ENCODE measurements at regions not wholly inside any gene's neighbourhood (a gene's known extent, or its start where the extent isn't known, plus 50 kb on each side); places are given as distances from the start of the nearest gene placed in this dataset.
"Not testable (repeated sequence)": the region's sequence is repeated elsewhere in the genome, so short reads cannot be mapped to it uniquely, and the experiment has no call there.

DNA sequence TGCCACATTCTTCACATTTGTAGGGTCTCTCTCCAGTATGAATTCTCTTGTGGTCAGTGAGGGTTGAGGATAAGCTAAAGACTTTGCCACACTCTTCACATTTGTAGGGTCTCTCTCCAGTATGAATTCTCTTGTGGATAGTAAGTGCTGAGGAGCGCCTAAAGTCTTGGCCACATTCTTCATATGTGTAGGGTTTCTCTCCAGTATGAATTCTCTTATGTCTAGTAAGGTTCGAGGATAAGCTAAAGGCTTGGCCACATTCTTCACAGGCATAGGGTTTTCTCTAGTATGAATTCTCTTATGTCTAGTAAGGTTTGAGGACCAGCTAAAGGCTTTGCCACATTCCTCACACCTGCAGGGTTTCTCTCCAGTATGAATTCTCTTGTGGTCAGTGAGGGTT is 706.9 kb upstream of the ZNF722 start:
- H3K4me1 Mint-ChIP-seq (ENCODE audit: low read depth); H3K4me3 Mint-ChIP-seq; H3K36me3 Mint-ChIP-seq (ENCODE audit: low read depth); H3K27me3 ChIP-seq (ENCODE audit: control insufficient read depth in 1 of 2, insufficient read depth in 2 of 2, low read length in 2 of 2); H3K27me3 Mint-ChIP-seq; H3K27ac ChIP-seq (ENCODE audit: low read depth in 1 of 2, low read length in 2 of 2); DNase-seq; ATAC-seq (ENCODE audit: poor library complexity); H3K4me1 ChIP-seq (ENCODE audit: insufficient read depth, low read length); intact Hi-C loops (cut with DNase I, micrococcal nuclease); POLR2A ChIA-PET; H3K9me3 Mint-ChIP-seq; H3K27ac Mint-ChIP-seq; H3K4me3 ChIP-seq (ENCODE audit: low read length); H3K36me3 ChIP-seq (ENCODE audit: insufficient read depth, low read length); H3K9me3 ChIP-seq (ENCODE audit: control insufficient read depth in 1 of 2, insufficient read depth in 1 of 2, low read length in 2 of 2); CTCF ChIA-PET: not testable (repeated sequence)

DNA sequence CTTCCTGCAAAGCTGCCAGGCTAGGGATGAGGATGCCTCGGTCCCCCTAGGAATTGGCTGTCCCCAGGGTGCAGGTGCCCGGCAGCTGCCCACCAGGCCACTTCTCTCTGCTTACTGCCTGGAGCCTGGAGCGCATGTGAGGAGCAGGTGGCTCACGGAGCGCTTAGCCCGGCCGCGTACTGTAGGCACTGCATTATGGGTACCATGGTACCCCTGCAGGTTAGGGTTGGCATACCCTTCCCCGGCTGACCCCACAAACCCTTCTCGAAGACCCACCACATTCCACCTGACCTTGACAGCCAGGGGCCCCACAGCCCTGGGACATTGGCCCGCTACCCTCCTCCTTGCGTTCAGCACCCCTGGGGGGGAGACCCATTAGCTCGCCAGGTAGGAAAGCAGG is 681.1 kb upstream of the ZNF722 start:
- H3K4me1 ChIP-seq (ENCODE audit: insufficient read depth, low read length); H3K4me3 ChIP-seq (ENCODE audit: low read length); H3K9me3 Mint-ChIP-seq; H3K27me3 Mint-ChIP-seq; H3K4me3 Mint-ChIP-seq; intact Hi-C loops (cut with DNase I, micrococcal nuclease); CTCF ChIA-PET; ATAC-seq (ENCODE audit: poor library complexity); H3K36me3 ChIP-seq (ENCODE audit: insufficient read depth, low read length); H3K27me3 ChIP-seq (ENCODE audit: control insufficient read depth in 1 of 2, insufficient read depth in 2 of 2, low read length in 2 of 2); H3K36me3 Mint-ChIP-seq (ENCODE audit: low read depth); H3K9me3 ChIP-seq (ENCODE audit: control insufficient read depth in 1 of 2, insufficient read depth in 1 of 2, low read length in 2 of 2); POLR2A ChIA-PET; H3K27ac ChIP-seq (ENCODE audit: low read depth in 1 of 2, low read length in 2 of 2); H3K4me1 Mint-ChIP-seq (ENCODE audit: low read depth); H3K27ac Mint-ChIP-seq: not testable (repeated sequence)
- peak in 1 of 14 experiments; percentile 3 for DNase-seq

DNA sequence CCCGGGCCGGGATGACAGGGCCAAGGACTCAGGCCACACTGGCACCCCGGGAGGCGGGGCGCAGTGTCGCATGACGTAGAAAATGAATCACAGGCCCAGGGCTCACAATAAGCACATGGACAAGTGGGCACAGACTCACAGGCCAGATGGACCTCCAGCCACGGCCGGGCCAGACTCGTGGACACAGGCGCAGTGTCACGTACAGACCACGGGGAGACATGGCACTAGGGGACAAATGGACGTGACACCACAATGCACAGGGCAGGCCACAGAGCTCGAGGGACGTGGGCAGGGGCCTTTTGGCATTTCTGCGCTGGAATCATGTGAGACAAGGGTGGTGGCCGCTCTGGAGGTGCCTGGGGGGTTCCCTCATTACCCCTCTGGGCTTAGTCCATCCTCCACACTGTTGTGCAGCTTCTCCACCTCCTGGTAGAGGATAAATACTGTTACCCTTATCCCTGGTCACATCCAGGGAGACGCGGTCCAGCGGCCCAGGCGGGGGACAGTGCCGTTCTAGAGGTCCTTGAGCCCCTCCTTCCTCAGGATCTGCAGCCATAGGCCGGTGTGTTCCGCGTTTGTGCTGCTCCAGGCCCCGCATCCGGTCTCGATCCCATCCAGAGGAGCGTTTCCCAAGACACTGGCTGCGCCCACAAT is 649.8 kb upstream of the ZNF722 start:
- H3K9me3 ChIP-seq (ENCODE audit: control insufficient read depth in 1 of 2, insufficient read depth in 1 of 2, low read length in 2 of 2); CTCF ChIA-PET; H3K27me3 Mint-ChIP-seq; H3K36me3 Mint-ChIP-seq (ENCODE audit: low read depth); ATAC-seq (ENCODE audit: poor library complexity); DNase-seq; H3K27ac ChIP-seq (ENCODE audit: low read depth in 1 of 2, low read length in 2 of 2); H3K4me3 ChIP-seq (ENCODE audit: low read length); H3K27ac Mint-ChIP-seq; POLR2A ChIA-PET; H3K4me3 Mint-ChIP-seq; H3K36me3 ChIP-seq (ENCODE audit: insufficient read depth, low read length); H3K4me1 Mint-ChIP-seq (ENCODE audit: low read depth); H3K9me3 Mint-ChIP-seq; H3K4me1 ChIP-seq (ENCODE audit: insufficient read depth, low read length); H3K27me3 ChIP-seq (ENCODE audit: control insufficient read depth in 1 of 2, insufficient read depth in 2 of 2, low read length in 2 of 2); intact Hi-C loops (cut with DNase I, micrococcal nuclease): not testable (repeated sequence)

DNA sequence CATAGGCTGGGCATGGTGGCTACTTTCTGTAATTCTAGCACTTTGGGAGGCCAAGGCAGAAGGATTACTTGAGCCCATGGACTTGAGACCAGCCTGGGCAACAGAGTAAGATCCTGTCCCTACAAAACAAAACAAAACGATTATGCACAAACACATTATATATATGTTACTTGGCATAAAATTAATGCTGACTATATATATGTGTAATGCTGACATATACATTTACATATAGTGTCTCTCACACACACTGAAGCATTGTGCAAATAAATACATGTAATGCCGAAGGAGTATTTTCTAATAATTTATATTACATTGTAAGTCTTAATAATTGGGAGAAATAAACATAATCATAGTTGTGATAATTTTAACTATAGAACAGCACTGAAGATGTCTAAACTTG is 621.8 kb upstream of the ZNF722 start:
- DNase-seq (no peak), ATAC-seq (ENCODE audit: poor library complexity) (no peak)
- H3K4me1 Mint-ChIP-seq (ENCODE audit: low read depth) = no peaks in the 10 kb centered on the region
- POLR2A ChIA-PET = no interaction called here
- H3K4me3 Mint-ChIP-seq = no peak overlapping the region
- TF ChIP-seq, protein P1, sequence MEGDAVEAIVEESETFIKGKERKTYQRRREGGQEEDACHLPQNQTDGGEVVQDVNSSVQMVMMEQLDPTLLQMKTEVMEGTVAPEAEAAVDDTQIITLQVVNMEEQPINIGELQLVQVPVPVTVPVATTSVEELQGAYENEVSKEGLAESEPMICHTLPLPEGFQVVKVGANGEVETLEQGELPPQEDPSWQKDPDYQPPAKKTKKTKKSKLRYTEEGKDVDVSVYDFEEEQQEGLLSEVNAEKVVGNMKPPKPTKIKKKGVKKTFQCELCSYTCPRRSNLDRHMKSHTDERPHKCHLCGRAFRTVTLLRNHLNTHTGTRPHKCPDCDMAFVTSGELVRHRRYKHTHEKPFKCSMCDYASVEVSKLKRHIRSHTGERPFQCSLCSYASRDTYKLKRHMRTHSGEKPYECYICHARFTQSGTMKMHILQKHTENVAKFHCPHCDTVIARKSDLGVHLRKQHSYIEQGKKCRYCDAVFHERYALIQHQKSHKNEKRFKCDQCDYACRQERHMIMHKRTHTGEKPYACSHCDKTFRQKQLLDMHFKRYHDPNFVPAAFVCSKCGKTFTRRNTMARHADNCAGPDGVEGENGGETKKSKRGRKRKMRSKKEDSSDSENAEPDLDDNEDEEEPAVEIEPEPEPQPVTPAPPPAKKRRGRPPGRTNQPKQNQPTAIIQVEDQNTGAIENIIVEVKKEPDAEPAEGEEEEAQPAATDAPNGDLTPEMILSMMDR (IDR thresholded peaks at IDR 0.05) = no peak
- Histone ChIP-seq H3K27me3 (ENCODE audit: control insufficient read depth in 1 of 2, insufficient read depth in 2 of 2, low read length in 2 of 2) (no peaks in the 10 kb centered on the region), H3K4me1 (ENCODE audit: insufficient read depth, low read length) (no peaks in the 10 kb centered on the region), H3K9me3 (ENCODE audit: control insufficient read depth in 1 of 2, insufficient read depth in 1 of 2, low read length in 2 of 2) (peaks cover 3 to 4% of the 10 kb centered on the region in 2 experiments), H3K27ac (ENCODE audit: low read depth in 1 of 2, low read length in 2 of 2) (no peak overlapping the region), H3K36me3 (ENCODE audit: insufficient read depth, low read length) (no peaks in the 10 kb centered on the region), H3K4me3 (ENCODE audit: low read length) (no peak overlapping the region)
- CTCF ChIA-PET = no interaction called here
- H3K27me3 Mint-ChIP-seq = no peaks in the 10 kb centered on the region
- peaks cover 19% of the 10 kb centered on the region for H3K9me3 Mint-ChIP-seq
- intact Hi-C loops (cut with DNase I, micrococcal nuclease) = no loop called here
- H3K36me3 Mint-ChIP-seq (ENCODE audit: low read depth) = no peaks in the 10 kb centered on the region
- H3K27ac Mint-ChIP-seq = no peak overlapping the region

DNA sequence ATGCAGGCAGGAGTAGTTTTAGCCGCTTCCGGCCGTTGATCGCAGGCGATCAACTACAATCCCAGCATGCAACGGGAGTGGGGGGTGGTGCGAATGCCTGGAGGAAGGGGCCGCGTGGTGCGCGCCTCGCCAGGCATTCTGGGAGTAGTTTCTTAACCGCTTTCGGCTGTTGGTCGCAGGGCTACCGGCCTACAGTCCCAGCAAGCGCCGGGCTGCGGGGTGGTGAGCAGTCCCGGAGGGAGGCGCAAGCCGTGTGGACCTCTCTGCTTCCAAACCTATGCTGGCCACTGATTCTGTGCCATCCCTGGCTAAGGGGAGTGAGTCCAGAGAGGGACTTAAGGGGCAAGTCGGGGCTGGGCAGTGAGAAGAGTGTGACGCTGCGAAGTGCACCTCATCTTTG is 604.5 kb upstream of the ZNF722 start:
- H3K27ac Mint-ChIP-seq; POLR2A ChIA-PET; H3K4me1 ChIP-seq (ENCODE audit: insufficient read depth, low read length); H3K4me3 ChIP-seq (ENCODE audit: low read length); DNase-seq; H3K9me3 Mint-ChIP-seq; intact Hi-C loops (cut with DNase I, micrococcal nuclease); H3K4me3 Mint-ChIP-seq; H3K36me3 ChIP-seq (ENCODE audit: insufficient read depth, low read length); H3K27me3 ChIP-seq (ENCODE audit: control insufficient read depth in 1 of 2, insufficient read depth in 2 of 2, low read length in 2 of 2); ATAC-seq (ENCODE audit: poor library complexity); H3K4me1 Mint-ChIP-seq (ENCODE audit: low read depth); H3K36me3 Mint-ChIP-seq (ENCODE audit: low read depth); CTCF ChIA-PET; H3K9me3 ChIP-seq (ENCODE audit: control insufficient read depth in 1 of 2, insufficient read depth in 1 of 2, low read length in 2 of 2); H3K27me3 Mint-ChIP-seq; H3K27ac ChIP-seq (ENCODE audit: low read depth in 1 of 2, low read length in 2 of 2): not testable (repeated sequence)

DNA sequence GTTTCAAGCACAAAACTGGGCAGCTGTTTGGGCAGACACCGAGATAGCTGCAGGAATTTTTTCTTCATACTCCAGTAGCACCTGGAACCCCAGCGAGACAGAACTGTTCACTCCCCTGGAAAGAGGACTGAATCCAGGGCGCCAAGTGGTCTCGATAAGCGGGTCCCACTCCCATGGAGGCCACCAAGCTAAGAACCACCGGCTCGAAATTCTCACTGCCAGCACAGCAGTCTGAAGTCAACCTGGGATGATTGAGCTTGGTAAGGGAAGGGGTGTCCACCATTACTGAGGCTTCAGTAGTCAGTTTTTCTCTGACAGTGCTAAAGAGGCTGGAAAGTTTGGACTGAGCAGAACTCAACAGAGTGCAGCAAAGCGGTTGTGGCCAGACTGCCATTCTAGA is 590.8 kb upstream of the ZNF722 start:
- intact Hi-C loops (cut with DNase I, micrococcal nuclease); H3K4me1 ChIP-seq (ENCODE audit: insufficient read depth, low read length); H3K36me3 Mint-ChIP-seq (ENCODE audit: low read depth); H3K27me3 Mint-ChIP-seq; CTCF ChIA-PET; H3K9me3 ChIP-seq (ENCODE audit: control insufficient read depth in 1 of 2, insufficient read depth in 1 of 2, low read length in 2 of 2); H3K36me3 ChIP-seq (ENCODE audit: insufficient read depth, low read length); H3K27ac Mint-ChIP-seq; H3K4me3 ChIP-seq (ENCODE audit: low read length); H3K27me3 ChIP-seq (ENCODE audit: control insufficient read depth in 1 of 2, insufficient read depth in 2 of 2, low read length in 2 of 2); H3K9me3 Mint-ChIP-seq; ATAC-seq (ENCODE audit: poor library complexity); H3K4me3 Mint-ChIP-seq; H3K27ac ChIP-seq (ENCODE audit: low read depth in 1 of 2, low read length in 2 of 2); POLR2A ChIA-PET; H3K4me1 Mint-ChIP-seq (ENCODE audit: low read depth): not testable (repeated sequence)
- peak in 1 of 14 experiments; percentile 11 for DNase-seq
